ENCODE measurements at regions not wholly inside any gene's neighbourhood (a gene's known extent, or its start where the extent isn't known, plus 50 kb on each side); places are given as distances from the start of the nearest gene placed in this dataset.

DNA sequence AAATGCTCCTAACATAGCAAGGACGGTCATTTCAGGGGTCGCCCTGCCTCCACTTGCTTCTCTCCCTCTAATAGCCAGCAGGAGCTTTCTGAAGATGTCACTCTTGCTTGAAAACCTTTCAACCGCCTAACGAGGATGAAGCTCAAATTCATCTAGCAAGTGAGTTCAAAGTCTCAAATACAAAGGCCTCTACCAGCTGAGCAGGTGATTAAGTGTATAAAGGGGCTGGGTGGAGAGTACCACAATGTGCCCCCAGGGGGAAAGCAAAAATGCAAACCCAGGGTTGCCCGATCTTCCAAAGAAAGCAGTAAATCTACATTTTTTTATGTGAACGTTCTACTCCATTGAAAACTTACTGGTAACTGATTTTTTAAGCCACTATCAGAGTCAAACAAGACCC is 50.4 kb upstream of the GRIP2 start:
- no peak for DNase-seq (ENCODE audit: low spot score)

DNA sequence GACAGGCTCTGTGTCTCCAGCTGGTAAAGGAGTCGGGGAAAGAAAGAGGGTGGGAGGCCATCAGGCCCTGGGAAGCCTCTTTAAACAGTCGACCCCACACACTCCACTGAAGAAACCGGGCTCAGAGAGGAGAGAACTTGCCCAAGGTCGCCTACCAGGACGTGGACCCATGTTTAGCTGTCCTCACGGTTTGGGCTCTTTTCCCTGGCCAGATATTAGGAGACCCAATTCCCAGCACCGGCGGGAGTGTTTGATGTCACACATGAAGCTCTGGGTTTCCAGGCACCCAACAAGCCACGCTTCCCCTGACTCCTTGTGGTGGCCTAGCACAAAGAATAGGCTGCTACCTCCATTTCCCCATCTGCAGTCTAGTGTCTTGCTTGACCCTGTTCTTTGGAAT is 52.2 kb upstream of the GRIP2 start:
- DNase-seq (ENCODE audit: low spot score): no peak

DNA sequence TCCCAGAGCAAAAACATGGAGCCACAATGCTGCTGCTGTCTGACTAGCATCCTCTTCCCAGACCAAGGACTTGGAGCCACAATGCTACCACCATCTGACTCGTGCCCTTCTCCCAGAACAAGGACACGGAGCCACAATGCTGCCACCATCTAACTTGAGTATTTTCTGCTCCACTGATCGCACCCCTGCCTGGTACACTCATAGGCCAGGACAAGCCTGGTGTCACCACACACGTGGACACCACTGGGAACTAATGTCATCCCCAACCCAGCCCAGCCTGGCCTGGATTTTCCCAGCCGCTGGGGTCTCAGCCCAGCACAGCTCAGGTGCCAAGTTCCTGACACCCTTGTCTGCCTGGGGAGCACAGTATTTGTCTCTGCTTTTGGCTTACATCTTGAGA is 52.7 kb upstream of the GRIP2 start:
- DNase-seq (ENCODE audit: low spot score): no peak

DNA sequence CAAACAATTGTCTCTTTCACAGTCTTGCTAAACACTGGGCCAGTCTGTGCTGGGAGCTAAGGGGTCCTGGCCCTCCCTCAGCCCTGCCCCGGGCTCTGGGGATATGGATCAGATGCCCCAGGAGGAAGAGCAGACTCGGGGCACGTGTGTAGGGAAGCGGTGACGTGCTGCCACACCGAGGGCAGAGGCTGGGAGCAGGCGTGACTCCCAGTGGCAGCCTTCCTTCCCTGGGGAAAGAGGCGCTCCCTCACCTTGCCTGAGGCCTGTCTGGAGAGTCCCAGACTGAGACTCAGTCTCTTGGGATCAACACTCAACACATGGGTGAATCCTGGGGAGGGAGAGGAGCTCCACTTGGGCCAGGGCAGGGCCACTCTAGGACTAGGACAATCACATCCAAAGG is 54.1 kb upstream of the GRIP2 start:
- no peak for DNase-seq (ENCODE audit: low spot score)

GRCh38 chr3:14595561-14595960 is 55.4 kb upstream of the GRIP2 start:
- no peak for DNase-seq (ENCODE audit: low spot score)

- no peak for DNase-seq (ENCODE audit: low spot score)
Measured at GRCh38 chr3:14597266-14597665, 54.3 kb upstream of the CCDC174 start.

DNA sequence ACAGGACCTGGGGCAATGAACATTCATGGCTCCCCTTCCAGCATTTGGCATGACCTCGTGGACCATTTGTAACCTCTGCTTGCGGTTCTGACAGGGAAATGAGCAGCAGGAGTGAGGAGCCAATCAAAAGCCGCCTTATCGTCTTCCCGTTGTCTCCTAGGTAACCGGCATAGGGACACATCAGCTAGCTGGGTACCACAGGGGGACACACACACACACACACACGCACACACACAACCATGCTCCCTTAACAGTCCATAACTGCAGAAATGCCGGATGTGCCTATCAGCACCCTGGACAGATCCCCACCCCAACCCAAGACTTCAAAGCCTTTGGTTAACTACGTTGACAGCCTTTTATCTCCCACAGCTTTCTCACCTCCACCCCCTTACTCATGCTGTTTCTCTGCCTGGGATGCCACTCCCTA is 53.4 kb upstream of the CCDC174 start:
- DNase-seq (ENCODE audit: low spot score): peak; percentile 44

GRCh38 chr3:14599488-14599887 is 52.1 kb upstream of the CCDC174 start:
- no peak for DNase-seq (ENCODE audit: low spot score)

DNA sequence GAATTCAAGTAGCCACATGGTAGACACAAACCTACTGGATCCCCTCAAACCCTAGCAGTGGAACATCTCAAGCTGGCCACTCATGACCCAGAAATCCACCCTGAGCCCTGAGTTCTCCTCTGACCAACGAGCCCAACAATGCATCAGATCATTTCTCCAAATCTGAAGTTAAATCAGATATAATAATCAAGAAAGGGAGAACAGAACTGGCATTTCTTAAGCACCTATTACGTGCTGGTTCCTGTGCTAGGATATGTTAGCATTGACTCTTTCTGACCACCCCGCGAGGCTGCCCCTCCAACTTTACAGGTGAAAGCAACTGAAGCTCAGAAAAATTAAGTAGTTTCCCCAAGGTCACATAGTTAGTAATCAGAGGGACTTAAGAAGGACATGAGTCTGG is 51.5 kb upstream of the CCDC174 start:
- no peak for DNase-seq (ENCODE audit: low spot score)

GRCh38 chr3:14600856-14601610 is 50.5 kb upstream of the CCDC174 start:
- DNase-seq (ENCODE audit: low spot score): no peak

DNA sequence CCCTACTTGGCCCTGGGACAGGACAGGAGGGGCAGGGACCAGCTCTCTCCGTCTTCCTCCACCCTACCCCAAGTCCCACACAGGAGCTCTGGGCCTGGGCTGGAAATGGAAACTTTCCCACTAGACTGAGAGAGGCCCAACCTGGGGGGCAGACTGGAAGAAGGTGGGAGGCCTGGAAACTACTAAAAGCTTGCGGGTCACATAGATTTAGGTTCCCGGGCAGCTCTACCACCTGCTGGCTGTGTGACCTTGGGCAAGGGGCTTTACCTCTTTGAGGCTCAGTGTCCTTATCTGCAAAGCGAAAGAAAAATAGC is 49.9 kb upstream of the CCDC174 start:
- DNase-seq (ENCODE audit: low spot score): no peak

All from NAMALWA (cell line).